GM18870 (cell line): ENCODE measurements at regions not wholly inside any gene's neighbourhood (a gene's known extent, or its start where the extent isn't known, plus 50 kb on each side); places are given as distances from the start of the nearest gene placed in this dataset.

Source experiments
- ATAC-seq: cut with Tn5 transposase; IDR thresholded peaks from one replicate; pipeline ENCODE4 v1.9.1; 2021; ENCODE audit warnings: moderate library complexity; ENCODE audit not compliant: unreplicated experiment

DNA sequence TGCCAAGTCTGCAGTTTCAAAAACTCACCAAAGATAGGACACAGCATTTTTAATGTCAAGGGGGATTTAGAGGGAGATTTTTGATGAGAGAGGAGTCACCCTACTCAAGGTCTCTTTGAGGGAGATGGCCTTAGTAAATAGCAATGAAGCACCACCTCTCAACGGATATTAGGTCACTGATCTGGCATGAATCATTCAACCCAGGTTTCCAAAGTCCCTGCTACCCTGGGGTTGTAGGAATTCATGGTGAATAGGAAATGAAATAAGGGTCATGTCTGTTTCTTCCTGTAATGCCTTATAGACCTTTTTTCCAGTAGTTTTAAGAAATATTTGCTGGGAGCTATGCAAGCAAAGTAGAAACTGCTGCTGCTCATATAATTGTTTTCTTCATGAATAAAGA lies 2154.9 kb downstream of the LRRC4C start:
- no peak for ATAC-seq

- ATAC-seq, result no peak
Observed at GRCh38 chr11:39294648-39295047, 2164.8 kb downstream of the LRRC4C start.

DNA sequence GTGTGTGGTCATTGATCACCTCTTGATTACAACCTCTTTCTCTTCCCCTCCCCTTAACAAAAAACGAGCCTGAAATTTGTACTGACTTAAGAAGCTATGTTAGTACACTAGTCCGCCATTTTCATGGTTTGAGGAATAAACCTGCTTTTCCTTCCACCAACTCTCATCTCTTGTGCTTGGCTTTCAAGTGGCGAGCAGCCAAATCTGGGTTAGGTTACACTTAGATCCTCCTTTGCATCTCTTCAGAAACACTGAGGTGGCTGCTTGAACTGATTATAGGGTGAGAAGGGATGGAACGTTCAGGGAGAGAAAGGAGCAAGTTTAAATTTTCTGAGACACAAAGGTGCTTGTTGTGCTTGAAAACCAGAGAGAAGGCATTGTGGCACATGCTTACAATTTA lies 2171.4 kb downstream of the LRRC4C start:
- no peak for ATAC-seq

- no peak for ATAC-seq
Observed at GRCh38 chr11:39268176-39268690, 2191.2 kb downstream of the LRRC4C start.

GRCh38 chr11:39255648-39256047 lies 2203.8 kb downstream of the LRRC4C start:
- ATAC-seq, result no peak

GRCh38 chr11:39249566-39250365 lies 2209.7 kb downstream of the LRRC4C start:
- no peak for ATAC-seq

- no peak for ATAC-seq
Observed at GRCh38 chr11:39247570-39248137, 2211.8 kb downstream of the LRRC4C start.

- ATAC-seq, result no peak
Observed at GRCh38 chr11:39239553-39239952, 2219.9 kb downstream of the LRRC4C start.

DNA sequence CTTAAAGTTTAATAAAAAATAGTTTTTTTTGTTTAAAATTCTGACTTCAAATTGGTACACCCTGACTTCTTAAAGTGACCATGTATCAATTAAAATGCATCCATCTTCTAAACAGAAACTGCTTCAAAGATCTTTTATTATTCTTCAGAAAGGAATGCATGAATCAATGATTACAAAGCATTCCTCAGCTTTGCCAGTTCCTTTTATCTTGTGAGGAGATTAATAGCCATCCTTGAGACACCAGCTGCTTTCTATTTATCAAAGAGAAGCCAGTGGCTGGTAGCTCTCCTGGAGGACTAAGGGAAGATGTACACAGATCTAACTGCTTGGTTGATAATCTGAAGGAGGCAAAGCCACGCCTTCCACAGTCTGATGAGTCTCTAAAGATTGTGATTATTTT lies 2222.5 kb downstream of the LRRC4C start:
- no peak for ATAC-seq

DNA sequence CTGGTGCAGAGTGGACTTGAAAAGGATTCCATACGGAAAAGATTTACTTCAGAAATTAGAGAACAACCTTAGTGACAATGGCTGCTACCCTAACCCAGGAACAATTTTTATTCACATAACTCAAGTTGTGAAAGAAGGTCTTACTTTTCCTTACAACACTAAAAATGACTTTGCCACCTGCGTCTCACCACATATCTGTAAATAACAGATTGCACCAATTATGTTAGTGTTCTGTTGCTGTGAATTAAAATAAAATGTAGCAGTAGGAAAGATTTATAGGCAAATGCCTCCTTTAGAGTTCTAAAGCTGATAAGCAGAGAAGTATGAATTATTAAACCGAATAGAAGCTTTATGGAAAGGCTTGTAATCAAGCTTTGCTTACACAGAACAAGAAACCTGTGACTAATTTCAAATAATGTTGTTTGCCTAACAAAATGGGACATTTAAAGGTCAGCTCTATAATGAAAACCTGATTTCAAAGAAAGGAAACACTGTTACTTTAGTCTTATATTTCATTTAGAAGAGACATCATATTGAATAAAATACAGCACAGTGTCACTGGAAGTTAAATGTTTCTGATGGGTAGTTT lies 2237.8 kb downstream of the LRRC4C start:
- no peak for ATAC-seq

DNA sequence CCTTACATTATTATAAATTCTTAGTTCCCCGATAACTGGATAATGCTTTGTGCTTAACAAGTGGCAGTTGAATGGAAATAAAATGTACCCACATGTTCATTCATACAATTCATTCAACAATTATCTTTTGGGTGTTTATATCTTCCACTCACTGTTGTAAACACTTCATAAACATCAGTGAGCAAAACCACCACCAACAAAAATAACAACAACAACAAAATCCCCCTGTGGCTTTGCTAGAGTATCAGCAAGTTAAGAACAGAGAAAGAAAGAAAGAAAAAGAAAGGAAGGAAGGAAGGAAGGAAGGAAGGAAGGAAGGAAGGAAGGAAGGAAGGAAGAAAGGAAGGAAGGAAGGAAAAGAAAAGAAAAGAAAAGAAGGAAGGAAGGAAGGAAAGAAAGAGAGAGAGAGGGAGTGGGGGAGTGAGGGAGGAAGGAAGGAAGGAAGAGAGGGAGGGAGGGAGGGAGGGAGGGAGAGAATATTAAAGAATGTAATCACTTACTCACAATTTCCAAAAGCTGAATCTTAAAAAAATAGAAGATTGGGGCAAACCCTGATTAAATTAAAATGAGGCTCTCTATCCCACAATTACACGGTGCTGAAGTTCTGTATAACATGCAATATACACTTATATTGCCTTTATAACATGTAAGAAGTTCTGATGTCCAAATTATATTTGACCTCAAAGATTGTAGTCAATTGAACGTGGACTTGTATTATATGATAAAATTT lies 2238.8 kb downstream of the LRRC4C start:
- no peak for ATAC-seq

GRCh38 chr11:39220069-39220468 lies 2239.4 kb downstream of the LRRC4C start:
- ATAC-seq, result no peak

- ATAC-seq, result no peak
Observed at GRCh38 chr11:39209981-39210380, 2249.5 kb downstream of the LRRC4C start.

- ATAC-seq, result no peak
Observed at GRCh38 chr11:39205236-39205995, 2254.0 kb downstream of the LRRC4C start.

- ATAC-seq, result no peak
Observed at GRCh38 chr11:39192671-39193070, 2266.8 kb downstream of the LRRC4C start.

- no peak for ATAC-seq
Observed at GRCh38 chr11:39190751-39191150, 2268.7 kb downstream of the LRRC4C start.

DNA sequence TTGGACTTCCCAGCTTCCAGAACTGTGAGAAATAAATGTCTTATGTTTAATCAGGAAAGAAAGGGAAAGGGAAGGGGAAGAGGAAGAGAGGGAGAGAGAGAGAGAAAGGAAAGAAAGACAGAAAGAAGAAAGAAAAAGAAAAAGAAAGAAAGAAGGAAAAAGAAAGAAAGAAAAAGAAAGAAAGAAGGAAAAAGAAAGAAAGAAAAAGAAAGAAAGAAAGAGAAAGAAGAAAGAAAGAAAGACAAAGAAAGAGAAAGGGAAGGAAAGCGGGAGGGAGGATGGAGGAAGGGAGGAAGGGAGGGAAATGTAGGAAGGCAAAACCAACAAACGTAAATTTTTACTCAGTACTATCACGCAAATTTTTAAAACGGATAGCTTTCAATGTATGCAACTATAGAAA lies 2281.8 kb downstream of the LRRC4C start:
- no peak for ATAC-seq

DNA sequence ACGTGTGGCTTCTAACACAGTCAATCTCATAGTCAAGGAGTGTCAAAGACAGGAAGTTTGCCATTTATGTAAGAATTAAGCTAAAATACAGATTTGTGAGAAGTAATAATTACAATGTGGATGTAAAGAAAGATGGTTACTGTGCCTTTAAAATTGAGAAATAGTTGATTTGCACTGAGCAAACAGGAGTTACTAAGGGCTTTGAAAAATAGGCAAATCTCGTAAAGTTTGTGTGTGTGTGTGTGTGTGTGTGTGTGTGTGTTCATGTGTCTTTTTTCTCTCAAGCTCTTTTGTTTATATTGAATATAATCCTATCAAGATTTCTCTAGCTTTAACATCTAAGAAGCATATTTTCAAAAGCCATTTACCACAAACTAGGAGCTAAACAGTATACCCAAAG lies 2284.5 kb downstream of the LRRC4C start:
- no peak for ATAC-seq

DNA sequence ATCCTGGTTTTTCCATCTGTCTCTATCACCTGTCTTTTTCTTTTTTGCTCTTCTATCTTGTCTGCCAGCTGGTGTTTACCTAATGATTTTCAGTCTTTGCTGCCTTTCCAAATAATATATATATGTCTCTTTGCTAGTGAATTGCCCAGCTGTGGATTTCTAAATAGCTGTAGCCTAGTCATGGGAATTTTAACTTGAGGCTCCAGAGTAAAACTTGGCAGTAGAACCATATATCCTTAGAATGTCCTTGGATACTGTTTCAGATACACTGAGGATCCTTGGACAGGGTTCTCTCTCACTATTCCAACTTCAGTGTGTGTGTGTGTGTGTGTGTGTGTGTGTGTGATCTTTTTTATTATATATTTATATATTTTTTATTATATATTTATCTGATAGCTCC lies 2285.3 kb downstream of the LRRC4C start:
- no peak for ATAC-seq

- ATAC-seq, result no peak
Observed at GRCh38 chr11:39165021-39165420, 2294.4 kb downstream of the LRRC4C start.

GRCh38 chr11:39149214-39149613 lies 2310.2 kb downstream of the LRRC4C start:
- no peak for ATAC-seq
